Caco-2 (cell line): ENCODE measurements at regions not wholly inside any gene's neighbourhood (a gene's known extent, or its start where the extent isn't known, plus 50 kb on each side); places are given as distances from the start of the nearest gene placed in this dataset.

ENCODE experiments used
- BruUV-seq: library from RNA; stranded (reverse); fragments of 400-500 nt; replicated peaks from 2 replicates; lab custom pipeline; 2021; lab: Mats Ljungman, UMichigan
- CTCF ChIA-PET: fragments of 300-600 bp; sonication (Branson Sonifier 250); formaldehyde crosslinking; loops from one replicate; lab custom pipeline; 2022; ENCODE audit warnings: antibody characterized with exemption; lab: Charles Lee
- POLR2A ChIA-PET: fragments of 300-600 bp; sonication (Branson Sonifier 250); formaldehyde crosslinking; loops from one replicate; lab custom pipeline; 2022; ENCODE audit warnings: antibody characterized with exemption; lab: Charles Lee
- DNase-seq, 2 experiments: peaks; one replicate each; pipeline versions ENCODE4 v3.0.0 to v3.0.0-alpha.2; 2020 to 2022
- H3K27me3 ChIP-seq: replicated peaks from 2 replicates; pipeline ENCODE4 v1.6.0; 2011; ENCODE audit warnings: low read length; ENCODE audit not compliant: control insufficient read depth, insufficient read depth
- H3K36me3 ChIP-seq: 2 replicates; pipeline ENCODE4 v1.5.1; 2011; ENCODE audit warnings: low read length; ENCODE audit not compliant: control insufficient read depth, insufficient read depth
- H3K4me1 ChIP-seq: fragments of 250-450 bp; sonication (Bioruptor Pico); 2 replicates; pipeline ENCODE4 v1.5.1; 2020; ENCODE audit warnings: mild to moderate bottlenecking
- H3K4me3 ChIP-seq: 2 replicates; pipeline ENCODE4 v1.5.1; 2011; ENCODE audit warnings: low read depth, mild to moderate bottlenecking, control low read depth, low read length
- H3K9me3 ChIP-seq: fragments of 250-450 bp; sonication (Bioruptor Pico); 2 replicates; pipeline ENCODE4 v1.5.1; 2020; ENCODE audit warnings: mild to moderate bottlenecking, moderate library complexity
- H3K27ac Mint-ChIP-seq: one replicate; pipeline ENCODE4 v1.8.0; 2022; ENCODE audit warnings: mixed read lengths; ENCODE audit not compliant: unreplicated experiment
- H3K27me3 Mint-ChIP-seq: one replicate; pipeline ENCODE4 v1.8.0; 2022; ENCODE audit warnings: mixed read lengths; ENCODE audit not compliant: insufficient read depth, unreplicated experiment
- H3K36me3 Mint-ChIP-seq: one replicate; pipeline ENCODE4 v1.8.0; 2022; ENCODE audit warnings: mild to moderate bottlenecking, mixed read lengths; ENCODE audit not compliant: insufficient read depth, unreplicated experiment
- H3K4me1 Mint-ChIP-seq: one replicate; pipeline ENCODE4 v1.8.0; 2022; ENCODE audit warnings: low read depth, mixed read lengths; ENCODE audit not compliant: unreplicated experiment
- H3K4me3 Mint-ChIP-seq: one replicate; pipeline ENCODE4 v1.8.0; 2022; ENCODE audit warnings: mild to moderate bottlenecking, moderate library complexity, mixed read lengths; ENCODE audit not compliant: unreplicated experiment
- H3K9me3 Mint-ChIP-seq: one replicate; pipeline ENCODE4 v1.8.0; 2022; ENCODE audit warnings: mixed read lengths; ENCODE audit not compliant: unreplicated experiment
- intact Hi-C: fragments of 100-400 bp; cut with micrococcal nuclease; formaldehyde crosslinking; loops from one replicate; pipeline ENCODE4 v1.10.0; 2022; ENCODE audit not compliant: unreplicated experiment
- TF ChIP-seq, protein P1 (sequence below), 2 experiments: fragments of 200-600 bp in 1 of 2; IDR thresholded peaks; 1 replicate in 1 of 2; 2 replicates in 1 of 2; pipeline versions ENCODE4 v1.5.1 to v1.8.0; 2011 to 2022; ENCODE audit warnings: antibody characterized with exemption in 1 of 2, control low read depth in 1 of 2, inconsistent platforms in 1 of 2, low read depth in 1 of 2, low read length in 1 of 2, mild to moderate bottlenecking in 1 of 2, moderate library complexity in 1 of 2; ENCODE audit not compliant: insufficient read depth in 1 of 2, severe bottlenecking in 1 of 2, unreplicated experiment in 1 of 2

DNA sequence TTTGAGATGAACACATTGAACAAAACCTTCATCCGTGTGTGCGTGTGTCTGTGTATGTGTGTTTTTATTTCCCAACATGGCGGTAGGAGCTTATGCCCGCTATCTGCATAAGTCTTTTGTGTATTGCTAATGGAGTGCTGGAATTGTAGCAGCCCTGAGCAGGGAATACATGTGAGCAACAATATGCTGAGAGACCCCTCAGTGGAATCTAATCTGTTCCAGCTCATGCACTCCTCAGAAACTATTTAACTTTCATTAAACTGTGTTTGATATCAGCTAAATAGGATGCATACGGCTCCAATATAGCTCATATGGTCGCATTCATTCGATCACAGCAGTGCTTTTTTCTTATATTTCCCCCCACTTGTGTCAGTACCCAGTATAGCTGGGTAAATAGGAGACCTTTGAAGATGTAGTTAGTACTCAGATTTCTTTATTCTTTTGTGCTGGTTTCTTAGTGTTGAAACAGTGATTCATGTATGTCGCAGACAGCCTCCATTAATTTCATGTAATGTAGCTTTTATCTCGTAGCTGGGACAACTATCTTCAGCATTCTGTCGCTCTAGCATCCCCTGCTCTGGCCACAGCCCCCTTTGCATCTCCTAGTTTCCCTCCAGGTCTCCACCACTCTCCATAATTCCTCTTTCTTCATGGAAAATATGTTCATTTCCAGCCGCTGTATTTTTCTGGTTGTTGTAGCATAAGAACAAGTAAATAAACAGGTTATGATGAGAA lies 891.2 kb downstream of the BCL11A start:
- Histone ChIP-seq H3K36me3 (no peaks in the 10 kb centered on the region), H3K27me3 (no peaks in the 10 kb centered on the region), H3K4me1 (no peaks in the 10 kb centered on the region), H3K9me3 (no peaks in the 10 kb centered on the region), H3K4me3 (no peak overlapping the region)
- intact Hi-C loops, result no loop called here
- no peak for DNase-seq
- TF ChIP-seq, protein P1, sequence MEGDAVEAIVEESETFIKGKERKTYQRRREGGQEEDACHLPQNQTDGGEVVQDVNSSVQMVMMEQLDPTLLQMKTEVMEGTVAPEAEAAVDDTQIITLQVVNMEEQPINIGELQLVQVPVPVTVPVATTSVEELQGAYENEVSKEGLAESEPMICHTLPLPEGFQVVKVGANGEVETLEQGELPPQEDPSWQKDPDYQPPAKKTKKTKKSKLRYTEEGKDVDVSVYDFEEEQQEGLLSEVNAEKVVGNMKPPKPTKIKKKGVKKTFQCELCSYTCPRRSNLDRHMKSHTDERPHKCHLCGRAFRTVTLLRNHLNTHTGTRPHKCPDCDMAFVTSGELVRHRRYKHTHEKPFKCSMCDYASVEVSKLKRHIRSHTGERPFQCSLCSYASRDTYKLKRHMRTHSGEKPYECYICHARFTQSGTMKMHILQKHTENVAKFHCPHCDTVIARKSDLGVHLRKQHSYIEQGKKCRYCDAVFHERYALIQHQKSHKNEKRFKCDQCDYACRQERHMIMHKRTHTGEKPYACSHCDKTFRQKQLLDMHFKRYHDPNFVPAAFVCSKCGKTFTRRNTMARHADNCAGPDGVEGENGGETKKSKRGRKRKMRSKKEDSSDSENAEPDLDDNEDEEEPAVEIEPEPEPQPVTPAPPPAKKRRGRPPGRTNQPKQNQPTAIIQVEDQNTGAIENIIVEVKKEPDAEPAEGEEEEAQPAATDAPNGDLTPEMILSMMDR (IDR thresholded peaks at IDR 0.05; ENCODE audit: insufficient read depth in 1 of 2, low read depth in 1 of 2, low read length in 1 of 2, severe bottlenecking in 1 of 2, unreplicated experiment in 1 of 2), result no peak
- ChIA-PET CTCF (no interaction called here), POLR2A (no interaction called here)
- Mint-ChIP-seq H3K4me3 (no peak overlapping the region), H3K27me3 (peaks cover 8% of the 10 kb centered on the region), H3K9me3 (no peaks in the 10 kb centered on the region), H3K36me3 (no peaks in the 10 kb centered on the region), H3K4me1 (no peaks in the 10 kb centered on the region), H3K27ac (no peak overlapping the region)
- no TSS peak for BruUV-seq

DNA sequence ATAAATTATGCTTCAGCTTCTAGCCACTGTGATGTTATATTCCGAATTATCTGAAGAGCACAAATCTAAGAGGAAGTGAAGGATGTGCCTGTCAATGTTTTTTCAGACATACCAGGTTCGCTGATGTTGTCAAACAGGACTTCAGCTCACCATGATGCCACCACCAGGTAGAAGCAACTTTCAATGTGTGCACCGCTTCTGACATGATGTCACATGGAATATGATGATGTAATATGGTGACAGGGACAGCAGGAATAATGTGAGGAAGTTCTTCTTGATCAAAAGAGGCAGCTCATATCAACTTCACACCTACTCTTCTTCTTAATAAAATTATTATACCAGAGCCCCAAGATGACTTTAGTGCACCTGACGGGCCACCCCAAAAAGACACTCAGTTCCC lies 893.2 kb downstream of the BCL11A start:
- Histone ChIP-seq H3K9me3 (no peaks in the 10 kb centered on the region), H3K4me1 (no peaks in the 10 kb centered on the region), H3K36me3 (no peaks in the 10 kb centered on the region), H3K4me3 (no peak overlapping the region), H3K27me3 (no peaks in the 10 kb centered on the region)
- TF ChIP-seq, protein P1 (IDR thresholded peaks at IDR 0.05; ENCODE audit: insufficient read depth in 1 of 2, low read depth in 1 of 2, low read length in 1 of 2, severe bottlenecking in 1 of 2, unreplicated experiment in 1 of 2), result no peak
- Mint-ChIP-seq H3K27me3 (peaks cover 8% of the 10 kb centered on the region), H3K36me3 (no peaks in the 10 kb centered on the region), H3K27ac (no peak overlapping the region), H3K9me3 (no peaks in the 10 kb centered on the region), H3K4me3 (no peak overlapping the region), H3K4me1 (no peaks in the 10 kb centered on the region)
- ChIA-PET POLR2A (no interaction called here), CTCF (no interaction called here)
- intact Hi-C loops, result no loop called here
- no TSS peak for BruUV-seq
- DNase-seq, result no peak

DNA sequence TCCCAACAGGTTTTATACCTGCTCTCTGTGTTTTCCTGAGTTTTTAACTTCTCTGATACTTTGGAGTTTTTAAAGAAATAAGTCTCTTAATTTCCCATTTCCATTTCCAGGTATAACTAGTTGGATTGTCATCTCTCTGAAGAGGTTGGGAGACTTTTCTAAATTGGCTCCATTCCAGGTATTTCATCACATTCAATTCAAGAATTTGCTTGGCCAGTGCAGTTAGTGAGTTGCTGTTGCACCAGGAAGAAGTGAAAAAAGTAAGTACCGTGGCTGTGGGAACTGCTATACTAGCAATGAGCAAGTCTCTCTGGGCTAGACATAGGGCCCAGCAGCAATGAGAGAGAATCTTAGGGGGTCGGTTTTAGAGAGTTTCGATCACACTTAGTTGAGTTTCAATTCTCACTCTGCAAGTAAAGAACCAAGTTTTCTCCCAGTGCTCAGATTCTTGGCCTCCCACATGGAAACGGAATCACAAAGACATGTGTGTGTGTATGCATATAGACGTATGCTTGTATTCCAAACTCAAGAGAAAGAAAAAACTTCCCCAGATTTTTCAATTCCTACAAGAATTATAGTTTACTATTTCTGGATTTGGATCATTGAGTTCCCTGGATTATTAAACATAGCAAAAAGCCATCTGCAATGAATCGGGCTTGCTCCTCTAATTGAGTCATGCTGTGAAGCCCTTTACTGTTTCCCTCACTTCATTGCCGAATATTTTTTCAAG lies 894.4 kb downstream of the BCL11A start:
- ChIA-PET POLR2A (no interaction called here), CTCF (no interaction called here)
- Histone ChIP-seq H3K4me1 (no peaks in the 10 kb centered on the region), H3K27me3 (no peaks in the 10 kb centered on the region), H3K36me3 (no peaks in the 10 kb centered on the region), H3K4me3 (no peak overlapping the region), H3K9me3 (no peaks in the 10 kb centered on the region)
- DNase-seq, result no peak
- BruUV-seq, result no TSS peak
- H3K4me1 Mint-ChIP-seq, result no peaks in the 10 kb centered on the region
- TF ChIP-seq, protein P1 (IDR thresholded peaks at IDR 0.05; ENCODE audit: insufficient read depth in 1 of 2, low read depth in 1 of 2, low read length in 1 of 2, severe bottlenecking in 1 of 2, unreplicated experiment in 1 of 2), result no peak
- H3K4me3 Mint-ChIP-seq, result no peak overlapping the region
- H3K27me3 Mint-ChIP-seq, result peaks cover 10% of the 10 kb centered on the region
- H3K9me3 Mint-ChIP-seq, result no peaks in the 10 kb centered on the region
- intact Hi-C loops, result no loop called here
- H3K36me3 Mint-ChIP-seq, result no peaks in the 10 kb centered on the region
- no peak overlapping the region for H3K27ac Mint-ChIP-seq
